Bronchial epithelial cell (primary cell): ENCODE measurements at regions not wholly inside any gene's neighbourhood (a gene's known extent, or its start where the extent isn't known, plus 50 kb on each side); places are given as distances from the start of the nearest gene placed in this dataset.
A peak's percentile ranks its signal among the peaks of the same experiment; 100 is the strongest.

Experiments
- DNase-seq: peaks from one replicate; pipeline ENCODE4 v3.0.0-alpha.2; 2010; ENCODE audit warnings: low read depth
- FAIRE-seq: peaks from 2 replicates; lab custom pipeline; 2011; peaks lifted over from hg19 to GRCh38; lab: Jason Lieb, UNC
- H3K27me3 ChIP-seq: 2 replicates; pipeline ENCODE4 v1.5.1; 2011; ENCODE audit warnings: low read length; ENCODE audit not compliant: control insufficient read depth, insufficient read depth
- H3K36me3 ChIP-seq: 2 replicates; pipeline ENCODE4 v1.5.1; 2011; ENCODE audit warnings: low read length; ENCODE audit not compliant: control insufficient read depth, insufficient read depth
- H3K4me3 ChIP-seq: 2 replicates; pipeline ENCODE4 v1.5.1; 2011; ENCODE audit warnings: mild to moderate bottlenecking, low read depth, low read length, control low read depth
- CTCF ChIP-seq: IDR thresholded peaks from 2 replicates; pipeline ENCODE4 v1.5.1; 2011; ENCODE audit warnings: mild to moderate bottlenecking, moderate library complexity, low read length, control low read depth, inconsistent platforms; ENCODE audit not compliant: insufficient read depth, severe bottlenecking

- DNase-seq (peak; percentile 99), FAIRE-seq (peak; percentile 98)
- no peaks in the 10 kb centered on the region for H3K27me3 ChIP-seq
- no peak overlapping the region for H3K4me3 ChIP-seq
- H3K36me3 ChIP-seq: no peaks in the 10 kb centered on the region
- TF ChIP-seq CTCF: no peak
These were observed 81.4 kb downstream of the ACAA2 start for GRCh38 chr18:49731860-49732311.

GRCh38 chr18:49731421-49731841, 81.9 kb downstream of the ACAA2 start:
- H3K4me3 ChIP-seq: no peak overlapping the region
- TF ChIP-seq CTCF: no peak
- no peaks in the 10 kb centered on the region for H3K27me3 ChIP-seq
- DNase-seq (peak; percentile 83), FAIRE-seq (no peak)
- no peaks in the 10 kb centered on the region for H3K36me3 ChIP-seq

- TF ChIP-seq CTCF: no peak
- no peak for FAIRE-seq
- no peaks in the 10 kb centered on the region for H3K27me3 ChIP-seq
- H3K36me3 ChIP-seq: no peaks in the 10 kb centered on the region
- no peak overlapping the region for H3K4me3 ChIP-seq
- DNase-seq: no peak
These were observed 82.4 kb downstream of the ACAA2 start for GRCh38 chr18:49730951-49731391.

GRCh38 chr18:49728542-49728941, 84.8 kb downstream of the ACAA2 start:
- Histone ChIP-seq H3K27me3 (no peaks in the 10 kb centered on the region), H3K4me3 (no peak overlapping the region), H3K36me3 (no peaks in the 10 kb centered on the region)
- peak; percentile 43 for DNase-seq
- TF ChIP-seq CTCF: peak; percentile 84
- no peak for FAIRE-seq

GRCh38 chr18:49727816-49728215, 85.5 kb downstream of the ACAA2 start:
- DNase-seq (no peak), FAIRE-seq (no peak)
- Histone ChIP-seq H3K4me3 (no peak overlapping the region), H3K36me3 (no peaks in the 10 kb centered on the region), H3K27me3 (no peaks in the 10 kb centered on the region)
- TF ChIP-seq CTCF: no peak

- DNase-seq: no peak
- Histone ChIP-seq H3K36me3 (no peaks in the 10 kb centered on the region), H3K4me3 (no peak overlapping the region), H3K27me3 (no peaks in the 10 kb centered on the region)
- TF ChIP-seq CTCF: no peak
- no peak for FAIRE-seq
These were observed 86.7 kb downstream of the ACAA2 start for GRCh38 chr18:49726675-49726963.
